Keratinocyte (primary cell): ENCODE measurements at regions not wholly inside any gene's neighbourhood (a gene's known extent, or its start where the extent isn't known, plus 50 kb on each side); places are given as distances from the start of the nearest gene placed in this dataset.

Experiments
- DNase-seq: peaks from one replicate; pipeline ENCODE4 v3.0.0-alpha.2; 2011; ENCODE audit warnings: low read depth, missing footprints, low spot score
- FAIRE-seq: peaks from 2 replicates; lab custom pipeline; 2011; peaks lifted over from hg19 to GRCh38; lab: Jason Lieb, UNC
- H2AFZ ChIP-seq: 2 replicates; pipeline ENCODE4 v1.6.0; 2012; ENCODE audit warnings: low read length, control low read depth, inconsistent platforms; ENCODE audit not compliant: control insufficient read depth
- H3K27ac ChIP-seq: 2 replicates; pipeline ENCODE4 v1.5.1; 2011; ENCODE audit warnings: low read length; ENCODE audit not compliant: control insufficient read depth, insufficient read depth
- H3K27me3 ChIP-seq: 3 replicates; pipeline ENCODE4 v1.6.0; 2011; ENCODE audit warnings: low read length; ENCODE audit not compliant: control insufficient read depth, insufficient read depth; ENCODE audit errors: extremely low read depth
- H3K36me3 ChIP-seq, 2 experiments: 2 replicates in 1 of 2; 3 replicates in 1 of 2; pipeline ENCODE4 v1.5.1; 2011; ENCODE audit warnings: low read length in 2 of 2, mild to moderate bottlenecking in 1 of 2; ENCODE audit not compliant: control insufficient read depth in 2 of 2, insufficient read depth in 2 of 2; ENCODE audit errors: extremely low read depth in 1 of 2
- H3K4me1 ChIP-seq: 3 replicates; pipeline ENCODE4 v1.5.1; 2011; ENCODE audit warnings: low read length; ENCODE audit not compliant: control insufficient read depth, insufficient read depth; ENCODE audit errors: extremely low read depth
- H3K4me2 ChIP-seq: 3 replicates; pipeline ENCODE4 v1.6.0; 2011; ENCODE audit warnings: low read depth, low read length; ENCODE audit not compliant: control insufficient read depth, insufficient read depth; ENCODE audit errors: extremely low read depth
- H3K4me3 ChIP-seq, 3 experiments: fragments of 200-600 bp in 1 of 3; sonication (generic) in 1 of 3; 2 replicates in 2 of 3; 3 replicates in 1 of 3; pipeline ENCODE4 v1.5.1; 2011 to 2016; ENCODE audit warnings: low read length in 3 of 3, mild to moderate bottlenecking in 3 of 3, control low read depth in 2 of 3, inconsistent platforms in 1 of 3, low read depth in 1 of 3, mixed read lengths in 1 of 3, mixed run types in 1 of 3, moderate library complexity in 1 of 3; ENCODE audit not compliant: control insufficient read depth in 2 of 3, insufficient read depth in 2 of 3; ENCODE audit errors: extremely low read depth in 1 of 3
- H3K79me2 ChIP-seq: 2 replicates; pipeline ENCODE4 v1.6.0; 2012; ENCODE audit warnings: low read length; ENCODE audit not compliant: control insufficient read depth, insufficient read depth
- H3K9ac ChIP-seq: 3 replicates; pipeline ENCODE4 v1.6.0; 2011; ENCODE audit warnings: low read length; ENCODE audit not compliant: control insufficient read depth, insufficient read depth; ENCODE audit errors: extremely low read depth
- H3K9me1 ChIP-seq: 3 replicates; pipeline ENCODE4 v1.6.0; 2011; ENCODE audit warnings: low read length; ENCODE audit not compliant: control insufficient read depth, insufficient read depth; ENCODE audit errors: extremely low read depth
- H3K9me3 ChIP-seq: 2 replicates; pipeline ENCODE4 v1.5.1; 2012; ENCODE audit warnings: low read depth, low read length; ENCODE audit not compliant: control insufficient read depth
- H4K20me1 ChIP-seq: 3 replicates; pipeline ENCODE4 v1.6.0; 2011; ENCODE audit warnings: low read length; ENCODE audit not compliant: control insufficient read depth, insufficient read depth; ENCODE audit errors: extremely low read depth
- EZH2 ChIP-seq: IDR thresholded peaks from one replicate; pipeline ENCODE4 v1.6.1; 2012; ENCODE audit warnings: inconsistent platforms, mild to moderate bottlenecking, low read length, moderate library complexity
- dilution Hi-C: fragments of 300-500 bp; cut with MboI; formaldehyde crosslinking; loops from one replicate; pipeline ENCODE4 v1.7.0; 2020; ENCODE audit warnings: low sequenced_read_pairs; ENCODE audit not compliant: extremely low pct_ligation_motif_present
- TF ChIP-seq, protein P1 (sequence below), 3 experiments: IDR thresholded peaks in 1 of 3; conservative IDR thresholded peaks in 1 of 3; optimal IDR thresholded peaks in 1 of 3; 2 replicates in 2 of 3; 3 replicates in 1 of 3; pipeline versions ENCODE3 to v1.5.1; 2011; ENCODE audit warnings: low read length in 3 of 3, mild to moderate bottlenecking in 3 of 3, moderate library complexity in 2 of 3, control low read depth in 1 of 3, inconsistent platforms in 1 of 3; ENCODE audit not compliant: insufficient read depth in 2 of 3; ENCODE audit errors: extremely low read depth in 1 of 3

DNA sequence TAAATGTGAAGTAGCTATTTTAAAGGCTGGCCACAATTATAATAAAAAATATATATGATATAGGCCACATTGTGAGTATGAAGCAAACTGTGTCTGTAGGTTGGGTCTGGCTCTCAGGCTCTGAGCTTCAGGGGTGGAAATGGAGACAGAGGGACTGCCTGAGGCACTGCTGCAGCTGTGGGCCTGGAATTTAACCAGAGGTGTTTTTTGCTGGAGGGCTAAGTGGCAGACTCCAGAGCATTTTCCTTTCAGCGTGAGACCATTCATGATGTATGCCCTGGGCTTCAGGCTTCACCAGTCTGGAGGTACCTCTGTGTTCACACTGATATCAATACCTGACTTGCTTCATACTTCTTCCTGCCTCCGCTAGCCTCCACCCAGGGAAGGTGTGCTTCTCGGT is 64.9 kb upstream of the IL12B start:
- FAIRE-seq (no peak), DNase-seq (no peak)
- H3K9me3 ChIP-seq: no peaks in the 10 kb centered on the region
- no peaks in the 10 kb centered on the region for H3K79me2 ChIP-seq
- H3K36me3 ChIP-seq: no peaks in the 10 kb centered on the region
- H3K4me2 ChIP-seq: no peak overlapping the region
- H2AFZ ChIP-seq: no peak overlapping the region
- H4K20me1 ChIP-seq: no peaks in the 10 kb centered on the region
- no peaks in the 10 kb centered on the region for H3K27me3 ChIP-seq
- no peak overlapping the region for H3K27ac ChIP-seq
- dilution Hi-C loops: no loop called here
- H3K9me1 ChIP-seq: no peaks in the 10 kb centered on the region
- TF ChIP-seq, protein P1, sequence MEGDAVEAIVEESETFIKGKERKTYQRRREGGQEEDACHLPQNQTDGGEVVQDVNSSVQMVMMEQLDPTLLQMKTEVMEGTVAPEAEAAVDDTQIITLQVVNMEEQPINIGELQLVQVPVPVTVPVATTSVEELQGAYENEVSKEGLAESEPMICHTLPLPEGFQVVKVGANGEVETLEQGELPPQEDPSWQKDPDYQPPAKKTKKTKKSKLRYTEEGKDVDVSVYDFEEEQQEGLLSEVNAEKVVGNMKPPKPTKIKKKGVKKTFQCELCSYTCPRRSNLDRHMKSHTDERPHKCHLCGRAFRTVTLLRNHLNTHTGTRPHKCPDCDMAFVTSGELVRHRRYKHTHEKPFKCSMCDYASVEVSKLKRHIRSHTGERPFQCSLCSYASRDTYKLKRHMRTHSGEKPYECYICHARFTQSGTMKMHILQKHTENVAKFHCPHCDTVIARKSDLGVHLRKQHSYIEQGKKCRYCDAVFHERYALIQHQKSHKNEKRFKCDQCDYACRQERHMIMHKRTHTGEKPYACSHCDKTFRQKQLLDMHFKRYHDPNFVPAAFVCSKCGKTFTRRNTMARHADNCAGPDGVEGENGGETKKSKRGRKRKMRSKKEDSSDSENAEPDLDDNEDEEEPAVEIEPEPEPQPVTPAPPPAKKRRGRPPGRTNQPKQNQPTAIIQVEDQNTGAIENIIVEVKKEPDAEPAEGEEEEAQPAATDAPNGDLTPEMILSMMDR (optimal IDR thresholded peaks at IDR 0.05 in 1 of 3, IDR thresholded peaks at IDR 0.05 in 1 of 3, conservative IDR thresholded peaks at IDR 0.05 in 1 of 3; ENCODE audit: extremely low read depth in 1 of 3, insufficient read depth in 2 of 3, low read length in 3 of 3): no peak
- TF ChIP-seq EZH2: no peak
- H3K4me1 ChIP-seq: no peaks in the 10 kb centered on the region
- no peak overlapping the region for H3K4me3 ChIP-seq
- no peak overlapping the region for H3K9ac ChIP-seq

DNA sequence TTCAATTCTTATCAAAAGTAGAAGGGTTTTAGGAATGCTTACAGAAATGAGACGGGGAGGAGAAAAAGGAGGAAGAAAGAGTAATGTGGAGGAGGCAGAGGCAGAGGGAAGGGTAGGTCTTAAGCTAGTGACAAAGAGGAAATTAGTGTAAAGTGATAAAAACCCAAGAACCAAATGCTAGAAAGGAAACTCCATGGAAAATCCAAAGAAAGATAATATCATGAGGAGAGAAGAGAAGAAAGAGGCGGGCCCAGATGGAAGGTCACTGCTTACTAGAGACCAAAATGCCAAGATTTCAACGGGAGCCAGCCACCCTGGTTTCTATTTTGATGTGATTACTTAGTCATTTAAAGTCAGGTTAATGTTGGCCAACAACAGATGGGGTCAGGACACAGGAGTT is 68.6 kb upstream of the IL12B start:
- Histone ChIP-seq H3K9me1 (no peaks in the 10 kb centered on the region), H3K9ac (no peak overlapping the region), H4K20me1 (no peaks in the 10 kb centered on the region), H2AFZ (no peak overlapping the region), H3K4me1 (no peaks in the 10 kb centered on the region), H3K27ac (no peak overlapping the region), H3K4me3 (no peak overlapping the region), H3K27me3 (no peaks in the 10 kb centered on the region), H3K36me3 (no peaks in the 10 kb centered on the region), H3K79me2 (no peaks in the 10 kb centered on the region), H3K4me2 (no peak overlapping the region), H3K9me3 (no peaks in the 10 kb centered on the region)
- no peak for DNase-seq
- dilution Hi-C loops: no loop called here
- no peak for FAIRE-seq
- TF ChIP-seq, protein P1 (optimal IDR thresholded peaks at IDR 0.05 in 1 of 3, IDR thresholded peaks at IDR 0.05 in 1 of 3, conservative IDR thresholded peaks at IDR 0.05 in 1 of 3; ENCODE audit: extremely low read depth in 1 of 3, insufficient read depth in 2 of 3, low read length in 3 of 3): no peak
- TF ChIP-seq EZH2: no peak
